HT-29 (cell line): ENCODE measurements at regions not wholly inside any gene's neighbourhood (a gene's known extent, or its start where the extent isn't known, plus 50 kb on each side); places are given as distances from the start of the nearest gene placed in this dataset.

Experiments used
- DNase-seq: peaks from one replicate; pipeline ENCODE4 v3.0.0-alpha.2; 2015; ENCODE audit warnings: low spot score

DNA sequence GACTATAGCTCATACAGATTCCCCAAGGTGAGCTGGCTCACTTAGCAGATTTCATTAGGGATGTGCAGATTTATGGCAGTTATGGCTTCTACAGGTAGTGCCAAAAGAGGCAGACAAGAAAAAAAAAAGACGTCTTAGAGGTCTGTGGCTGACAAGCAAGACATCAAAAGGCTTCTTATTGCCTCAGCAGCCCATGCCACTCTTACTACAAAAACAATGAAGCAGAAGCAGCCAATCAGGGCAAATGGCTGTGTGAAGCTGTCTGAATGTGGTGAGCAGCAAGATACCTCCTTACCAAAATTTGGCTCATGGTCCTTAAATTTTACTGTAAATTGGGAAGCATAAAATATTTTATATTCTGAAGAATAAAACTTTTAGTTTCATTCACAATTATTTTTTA is 557.5 kb upstream of the GOLIM4 start:
- no peak for DNase-seq

DNA sequence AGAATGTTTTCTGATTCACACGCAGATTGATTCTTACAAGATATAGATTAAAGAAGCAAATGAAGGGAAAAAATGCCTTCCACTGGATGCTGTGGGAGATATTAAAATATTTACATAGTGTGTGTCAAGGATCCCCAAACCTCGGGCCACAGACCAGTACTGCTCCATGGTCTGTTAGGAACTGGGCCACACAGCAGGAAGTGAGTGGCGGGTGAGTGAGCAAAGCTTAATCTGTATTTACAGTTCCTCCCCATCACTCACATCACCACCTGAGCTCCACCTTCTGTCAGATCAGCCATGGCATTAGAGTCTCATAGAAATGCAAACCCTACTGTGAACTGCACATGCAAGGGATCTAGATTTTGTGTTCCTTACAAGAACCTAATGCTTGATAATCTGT is 552.6 kb upstream of the GOLIM4 start:
- DNase-seq: no peak

DNA sequence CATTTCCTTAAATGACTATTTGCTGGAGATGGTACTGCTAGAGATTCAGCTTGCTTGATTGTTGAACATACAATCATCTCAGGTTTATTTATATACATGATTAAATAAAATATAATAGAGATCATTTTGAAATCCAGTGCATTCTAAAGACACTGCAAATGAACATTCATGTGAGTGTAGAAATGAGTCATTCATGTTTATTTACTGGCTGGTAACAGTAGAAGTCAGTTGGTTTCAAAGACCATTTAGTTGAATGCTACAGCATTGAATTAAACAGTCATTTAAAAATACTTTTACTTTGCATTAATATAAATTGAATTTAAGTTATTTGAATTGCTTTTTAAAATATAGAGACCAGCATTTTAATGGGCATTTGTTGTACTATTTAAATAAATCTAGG is 551.9 kb upstream of the GOLIM4 start:
- no peak for DNase-seq

DNA sequence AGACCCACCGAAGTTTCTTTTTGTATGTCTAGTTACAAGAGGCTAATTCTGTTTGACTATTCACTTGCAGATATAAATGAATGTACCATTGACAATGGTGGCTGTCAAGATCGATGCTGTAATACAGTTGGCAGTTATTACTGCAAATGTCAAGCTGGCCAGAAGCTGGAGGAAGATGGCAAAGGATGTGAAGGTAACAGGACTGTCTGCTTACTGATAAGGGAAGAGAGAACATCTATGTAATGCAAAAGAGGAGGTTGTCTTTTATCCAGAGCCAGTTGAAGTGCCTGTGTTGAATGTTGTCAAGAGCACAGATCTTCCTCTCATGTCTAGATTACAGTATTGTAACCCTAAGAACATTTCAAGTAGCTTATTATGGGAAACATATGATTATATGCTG is 549.5 kb upstream of the GOLIM4 start:
- DNase-seq: no peak

DNA sequence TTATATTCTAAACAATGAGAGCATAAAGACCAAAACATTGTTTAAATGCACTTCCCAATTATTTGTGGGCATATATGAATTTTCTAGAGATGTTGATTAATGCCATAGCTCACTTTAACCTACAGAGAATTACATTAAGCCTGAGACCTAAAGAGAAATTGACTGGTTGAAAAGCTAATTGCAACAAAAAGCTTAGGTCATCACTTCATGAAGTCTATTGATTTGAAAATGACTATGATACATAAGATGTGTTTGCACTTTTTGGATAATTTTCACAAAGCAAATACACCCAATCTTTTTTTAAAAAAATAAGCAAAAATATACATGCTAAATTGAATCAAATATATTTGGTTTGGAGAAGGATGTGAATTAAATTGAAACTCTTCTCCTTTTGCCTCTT is 532.8 kb upstream of the GOLIM4 start:
- DNase-seq: no peak

DNA sequence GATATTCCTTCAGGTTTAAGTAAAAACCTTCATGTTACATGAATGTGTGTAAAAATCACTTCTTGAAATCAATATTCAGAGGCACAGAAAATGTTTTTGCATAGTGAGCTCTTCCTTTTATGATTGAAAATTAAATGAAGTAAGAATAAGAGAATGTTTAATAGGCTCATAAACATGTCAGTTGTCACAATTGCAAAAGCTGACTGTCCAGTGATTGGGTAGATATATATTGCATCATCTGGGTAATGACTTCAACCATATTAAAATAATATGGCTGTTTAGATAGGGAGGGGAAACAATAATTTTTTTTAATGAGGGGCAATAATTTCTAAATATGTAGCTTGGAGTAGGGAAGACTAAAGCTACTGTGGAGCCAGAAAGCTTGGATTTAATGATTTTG is 529.8 kb upstream of the GOLIM4 start:
- no peak for DNase-seq

DNA sequence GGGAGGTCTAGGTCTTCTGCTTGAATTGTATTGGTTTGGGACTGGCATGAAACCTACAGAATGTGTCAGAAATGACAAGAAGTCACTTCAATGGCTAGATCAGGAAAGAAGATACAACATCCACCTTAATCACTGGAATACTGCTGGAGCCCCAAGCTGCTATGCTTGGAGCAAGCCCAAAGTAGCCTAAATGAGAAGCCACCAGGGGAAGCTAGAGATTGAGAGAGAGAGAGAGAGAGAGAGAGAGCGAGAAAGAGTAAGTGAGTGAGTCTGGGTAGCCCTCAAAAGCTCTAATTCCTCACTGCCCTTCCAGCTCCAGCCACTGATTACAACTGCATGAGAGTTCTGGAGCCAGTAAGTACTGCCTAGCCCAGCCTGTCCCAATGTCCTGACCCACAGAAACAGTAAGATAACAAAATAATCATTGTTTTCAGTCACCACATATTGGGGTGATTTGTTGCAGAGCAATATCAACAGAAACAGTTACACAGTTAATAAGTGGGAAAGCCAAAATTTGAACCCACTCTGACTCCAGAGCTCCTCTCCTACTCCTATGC is 529.2 kb upstream of the GOLIM4 start:
- no peak for DNase-seq

DNA sequence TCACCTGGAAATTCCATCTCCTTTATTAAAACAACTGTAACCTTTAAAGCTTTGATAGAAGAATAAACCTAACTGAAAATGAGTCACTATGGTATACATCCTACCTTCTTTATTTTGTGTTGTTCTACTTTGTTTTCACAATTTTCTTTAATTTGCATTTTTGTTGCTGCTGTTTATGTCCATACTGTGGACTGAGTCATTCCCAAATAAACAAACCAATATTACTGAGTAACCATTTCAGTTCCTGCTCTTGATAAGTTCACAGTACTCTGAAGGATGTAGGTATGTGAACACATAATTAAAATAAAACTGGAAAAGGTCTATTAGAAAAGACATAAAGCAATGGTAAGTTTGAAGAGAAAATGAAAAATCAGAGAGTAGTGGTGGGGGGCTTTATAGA is 528.5 kb upstream of the GOLIM4 start:
- no peak for DNase-seq

DNA sequence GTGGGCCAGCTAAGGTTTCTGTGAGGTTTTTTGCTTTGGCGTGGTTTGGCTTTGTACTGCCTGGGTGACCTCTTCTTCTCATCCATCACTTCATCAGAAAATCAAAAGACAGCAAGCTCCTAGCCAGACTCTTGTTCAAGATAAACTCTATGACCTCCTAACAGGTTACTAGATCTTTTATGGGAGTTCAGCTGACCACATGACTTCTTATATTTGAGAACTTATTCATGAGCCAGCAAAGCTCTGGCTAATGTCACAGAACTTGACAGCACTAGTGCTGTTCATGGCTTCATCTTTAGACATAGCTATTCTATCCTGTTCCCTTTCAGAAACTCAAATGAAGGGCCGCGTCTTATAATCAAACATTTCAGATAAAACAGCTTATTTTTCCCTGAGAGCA is 527.1 kb upstream of the GOLIM4 start:
- DNase-seq: no peak

DNA sequence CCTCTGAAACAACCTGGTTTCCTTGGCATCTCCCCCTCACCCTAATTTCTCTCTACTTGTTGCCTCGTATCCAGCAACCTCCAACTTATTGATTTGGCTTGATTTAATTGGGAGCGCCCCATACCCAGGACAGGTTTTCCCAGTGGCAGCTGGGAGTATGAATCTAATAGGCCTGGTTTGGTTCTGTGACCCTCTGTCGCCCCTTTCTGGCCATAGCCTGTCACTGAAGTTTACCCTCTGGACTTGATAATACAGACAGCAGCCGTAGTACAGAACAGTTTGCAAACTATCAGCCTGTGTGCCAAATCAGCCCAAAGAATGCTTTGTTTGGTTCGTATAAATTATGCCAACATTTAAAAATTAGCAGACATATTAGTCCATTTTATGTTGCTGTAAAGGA is 525.1 kb upstream of the GOLIM4 start:
- peak; percentile 79 for DNase-seq

DNA sequence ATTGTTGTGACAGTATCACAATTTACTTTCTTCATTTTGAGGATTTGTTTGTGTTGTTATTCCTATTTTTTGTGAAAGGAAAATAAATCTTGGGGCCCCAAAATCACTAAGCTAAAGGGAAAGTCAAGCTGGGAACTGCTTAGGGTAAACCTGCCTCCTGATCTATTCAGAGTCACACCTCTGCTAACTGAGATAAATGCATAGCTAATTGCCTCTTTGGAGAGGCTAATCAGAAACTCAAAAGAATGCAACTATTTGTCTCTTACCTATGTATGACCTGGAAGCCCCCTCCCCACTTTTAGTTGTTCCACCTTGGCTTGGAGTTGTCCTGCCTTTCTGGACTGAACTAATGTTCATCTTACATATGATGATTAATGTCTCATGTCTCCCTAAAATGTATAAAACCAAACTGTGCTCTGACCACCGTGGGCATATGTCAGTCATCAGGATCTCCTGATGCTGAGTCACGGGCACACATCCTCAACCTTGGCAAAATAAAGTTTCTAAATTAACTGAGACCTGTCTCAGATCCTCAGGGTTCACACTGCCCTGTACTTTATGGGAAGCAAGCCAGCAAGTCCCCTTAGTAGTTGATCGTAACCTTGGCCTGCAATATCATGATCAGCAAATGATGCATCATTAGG is 523.2 kb upstream of the GOLIM4 start:
- DNase-seq: no peak

DNA sequence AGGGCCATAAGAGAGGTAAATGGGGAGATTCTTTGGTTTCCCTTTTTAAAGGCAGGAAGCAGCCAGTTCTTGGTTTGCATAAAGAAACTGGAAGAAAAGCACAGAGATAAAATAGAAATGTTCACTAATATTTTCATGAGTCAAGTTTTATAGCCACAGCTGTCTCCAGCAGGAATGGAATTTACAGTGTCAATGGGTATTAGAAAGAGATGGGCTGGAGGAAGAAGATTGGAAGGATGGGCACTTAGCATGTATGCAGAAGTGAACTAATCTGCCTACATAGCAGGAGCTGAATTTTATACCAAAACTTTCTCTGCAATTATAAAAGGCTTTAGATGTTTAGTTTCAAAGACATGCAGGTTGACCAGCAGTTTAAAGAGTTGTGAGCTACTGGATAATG is 521.9 kb upstream of the GOLIM4 start:
- DNase-seq: no peak

DNA sequence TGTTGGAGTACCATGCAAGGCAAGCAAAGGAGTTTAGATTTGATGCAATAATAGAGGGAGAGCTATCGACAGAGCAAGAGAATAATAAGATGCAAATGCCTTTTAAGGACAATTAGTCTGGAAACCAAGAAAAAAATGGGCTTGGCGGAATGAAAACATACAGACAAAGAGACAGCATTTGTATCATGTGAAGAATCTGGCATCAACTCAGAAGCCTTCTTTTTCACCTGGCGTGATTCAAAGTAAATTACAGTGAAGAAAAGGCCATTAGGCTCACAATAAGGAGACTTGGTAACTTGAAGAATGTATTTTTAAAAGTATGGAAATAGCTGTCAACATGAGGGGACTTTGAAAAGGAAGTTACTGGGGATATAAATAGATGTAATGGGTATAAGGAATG is 521.2 kb upstream of the GOLIM4 start:
- no peak for DNase-seq

DNA sequence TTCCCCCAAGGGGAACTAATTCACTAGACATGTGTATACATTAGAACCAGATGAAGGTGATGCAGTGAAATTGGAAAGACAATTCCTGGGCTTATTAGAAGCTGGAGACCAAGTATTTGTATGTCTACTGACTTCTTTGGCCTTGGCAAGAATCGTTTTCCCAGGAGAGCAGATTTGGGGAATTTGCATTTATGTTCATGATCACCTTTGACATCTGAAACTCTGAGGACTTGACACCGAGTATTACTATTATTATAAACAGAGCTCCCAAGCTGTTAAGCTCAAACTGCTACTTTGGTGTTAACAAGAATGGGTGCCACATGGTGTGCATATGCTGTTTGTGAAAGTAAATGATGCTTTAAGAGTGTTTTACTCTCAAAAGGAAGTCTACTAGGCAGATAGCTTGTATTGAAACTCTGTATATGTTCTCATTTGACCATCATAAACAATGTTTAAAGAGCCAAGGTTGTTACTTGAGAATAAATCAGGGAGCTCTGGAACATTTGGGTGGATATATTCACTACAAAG is 519.8 kb upstream of the GOLIM4 start:
- no peak for DNase-seq

DNA sequence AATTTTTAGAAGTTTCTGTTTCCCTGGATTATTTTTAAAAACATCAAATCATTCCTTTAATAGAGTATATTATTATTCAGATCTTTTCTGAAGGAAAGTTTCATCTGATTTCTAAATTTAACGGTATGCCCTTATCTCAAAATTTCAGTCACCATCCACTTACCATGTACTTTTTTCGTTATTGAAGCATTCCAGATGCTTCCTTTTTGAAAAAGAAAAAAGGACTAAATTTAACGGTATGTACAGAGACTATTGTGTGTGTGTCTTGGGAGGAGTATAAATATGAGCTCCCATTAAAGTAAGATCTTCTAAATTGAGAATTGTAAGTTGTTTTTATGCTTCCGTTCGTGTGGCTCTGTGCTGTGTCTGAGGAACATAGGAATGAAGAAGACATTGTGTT is 517.4 kb upstream of the GOLIM4 start:
- DNase-seq: no peak

DNA sequence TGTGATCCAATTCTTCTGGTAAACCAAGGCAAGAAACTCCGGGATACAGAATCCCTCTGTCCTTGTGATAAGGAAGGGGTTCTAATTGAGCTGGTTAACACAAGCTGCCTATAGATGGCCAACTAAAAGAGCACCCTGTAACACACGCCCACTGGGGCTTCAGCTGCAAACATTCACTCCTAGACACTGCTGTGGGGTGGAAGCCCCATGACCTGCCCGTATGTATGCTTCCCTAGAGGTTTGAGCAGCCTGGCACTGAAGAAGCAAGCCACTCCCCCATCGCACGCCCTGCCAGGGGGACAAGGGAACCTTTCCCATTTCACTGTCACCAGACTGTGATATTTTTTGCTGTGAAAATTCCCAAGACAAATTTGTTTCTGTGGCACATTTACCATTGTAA is 516.9 kb upstream of the GOLIM4 start:
- no peak for DNase-seq

DNA sequence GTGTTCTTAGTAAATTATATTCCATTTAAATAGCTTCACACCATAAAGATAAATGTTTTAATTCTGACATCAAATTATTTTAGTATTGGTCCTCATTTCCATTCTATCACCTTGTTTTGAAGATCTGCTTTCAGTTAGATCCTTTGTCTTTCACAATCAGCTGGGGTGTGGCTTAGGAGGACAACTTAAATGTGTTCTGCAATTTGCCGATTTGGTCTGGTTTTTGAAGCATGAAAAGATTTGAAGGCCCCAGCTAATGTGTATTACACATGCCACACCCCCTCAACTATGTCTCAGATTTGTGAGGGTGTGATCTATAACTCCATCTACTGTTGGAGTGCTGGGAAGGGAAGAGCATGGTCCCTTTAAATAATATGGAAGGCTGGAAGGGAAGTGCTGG is 516.1 kb upstream of the GOLIM4 start:
- DNase-seq: no peak

DNA sequence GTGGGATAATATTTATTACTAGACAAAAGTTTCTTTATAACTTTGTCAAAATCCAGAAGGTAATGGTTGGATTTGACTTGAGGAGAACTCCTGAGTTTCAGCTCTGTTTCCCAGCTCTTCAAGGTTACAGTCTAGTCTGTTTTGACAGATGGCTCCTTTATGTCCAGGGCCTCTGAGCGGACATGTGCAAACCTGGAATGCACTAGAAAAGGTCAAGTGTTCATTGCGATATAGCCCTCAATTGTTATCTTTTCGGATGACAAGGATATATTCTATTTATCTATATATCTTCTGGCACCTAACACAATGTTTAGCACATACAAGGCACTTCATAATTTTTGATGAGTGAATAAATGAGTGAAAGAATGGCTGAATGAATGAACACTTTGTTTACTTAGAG is 513.2 kb upstream of the GOLIM4 start:
- no peak for DNase-seq

DNA sequence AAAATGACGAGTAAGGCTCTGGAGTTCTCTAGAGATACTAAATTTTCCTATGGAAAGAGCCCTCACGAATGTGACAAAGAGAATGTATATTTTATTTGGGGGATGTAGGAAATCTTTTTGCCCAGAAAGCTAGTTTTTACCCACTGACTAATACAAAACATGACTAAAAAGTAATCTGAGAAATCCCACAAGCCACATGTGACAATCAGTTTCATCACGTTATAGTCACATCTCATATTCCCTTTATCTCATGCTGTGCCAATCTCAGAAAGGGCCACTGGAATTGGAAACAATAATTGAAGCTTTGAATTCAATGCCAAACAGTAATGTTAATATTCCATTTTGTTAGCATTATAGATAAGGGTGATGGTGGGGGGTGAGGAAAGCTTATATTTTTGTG is 509.0 kb upstream of the GOLIM4 start:
- no peak for DNase-seq

DNA sequence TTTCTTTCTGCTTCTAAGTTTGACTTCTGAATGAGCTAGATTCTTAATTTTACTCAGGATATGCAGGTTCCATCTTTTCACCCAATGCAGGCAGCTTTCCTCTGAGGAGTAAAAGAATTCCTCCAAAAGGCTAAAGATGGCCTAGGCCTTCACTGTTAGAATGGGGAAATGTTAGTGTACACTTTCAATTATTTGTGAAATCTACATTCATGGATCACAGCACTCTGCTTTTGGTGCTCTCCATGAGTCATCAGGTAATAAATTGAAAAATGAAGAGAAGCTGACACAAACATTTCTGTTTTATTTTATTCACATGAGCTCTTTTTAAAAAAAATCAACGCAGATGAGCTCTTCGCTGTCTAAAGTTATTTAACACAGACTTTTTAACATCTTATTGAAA is 502.5 kb upstream of the GOLIM4 start:
- no peak for DNase-seq

DNA sequence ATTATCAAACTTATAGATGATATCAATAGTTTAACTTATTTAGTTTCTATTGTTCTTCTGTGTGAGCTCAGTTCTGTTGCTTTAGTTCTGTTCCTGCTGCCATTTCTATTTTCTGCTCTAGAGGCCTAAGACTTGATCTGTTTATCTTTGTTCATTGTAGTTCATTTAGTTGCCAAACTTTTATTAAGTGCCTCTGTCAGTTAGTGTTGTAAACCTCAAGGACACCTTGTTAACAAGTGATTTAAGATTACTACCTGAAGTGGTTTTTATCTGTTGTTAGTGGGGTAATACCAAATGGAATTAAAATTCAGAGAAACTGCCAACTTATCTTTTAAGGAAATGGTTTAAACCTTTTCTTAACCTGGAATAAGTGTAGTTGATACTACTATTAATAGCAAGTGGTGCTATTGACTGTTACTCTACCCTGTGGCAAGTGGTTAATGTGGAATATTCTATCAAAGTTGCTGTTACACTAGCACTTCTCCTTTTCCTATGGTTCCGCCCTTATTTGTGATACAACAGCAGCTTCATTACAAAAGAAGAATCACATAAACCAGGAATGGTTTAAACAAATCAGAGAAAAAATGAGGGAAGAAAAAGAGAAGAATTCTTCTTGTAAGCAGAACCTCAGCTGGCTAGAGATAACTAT is 500.6 kb upstream of the GOLIM4 start:
- DNase-seq: no peak

DNA sequence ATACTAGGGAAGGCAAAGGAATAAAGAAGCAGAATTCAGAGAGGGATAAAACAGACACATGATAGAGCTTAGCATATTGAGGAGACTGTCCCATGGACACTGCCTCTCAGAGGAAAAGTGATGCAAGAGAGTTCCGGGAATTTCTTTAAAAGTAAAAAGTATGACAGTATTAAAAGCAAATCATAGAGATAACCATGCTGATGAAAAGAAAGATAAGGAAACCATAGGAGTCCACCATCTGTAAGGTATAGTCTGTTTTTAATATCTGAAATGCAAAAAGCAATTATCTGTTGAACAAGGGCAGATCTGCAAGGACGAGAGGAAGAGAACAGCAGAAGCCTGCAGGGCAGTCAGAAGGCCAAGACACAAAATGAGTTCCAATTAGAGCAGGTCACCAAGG is 495.9 kb upstream of the GOLIM4 start:
- no peak for DNase-seq

DNA sequence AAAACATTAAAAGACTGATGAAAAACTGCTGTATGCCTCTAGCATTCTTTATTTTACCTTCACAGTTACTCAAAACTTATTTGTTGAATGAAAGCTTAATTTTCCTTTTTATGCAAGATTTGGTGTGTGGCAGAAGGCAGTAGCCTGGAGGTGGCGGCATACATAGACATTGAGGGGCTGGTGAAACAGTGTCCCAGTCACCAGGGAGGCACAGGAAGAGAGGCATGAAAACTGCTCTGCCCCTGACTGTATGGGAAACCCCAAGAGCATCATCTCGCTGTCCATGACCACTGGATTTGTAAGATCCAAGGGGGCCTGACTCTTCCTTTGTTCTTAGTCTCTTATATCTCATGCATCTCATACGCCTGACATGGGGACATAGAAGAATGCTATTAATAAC is 493.7 kb upstream of the GOLIM4 start:
- DNase-seq: no peak
